ENCODE measurements at regions not wholly inside any gene's neighbourhood (a gene's known extent, or its start where the extent isn't known, plus 50 kb on each side); places are given as distances from the start of the nearest gene placed in this dataset.

GRCh38 chr1:229105822-229106525 is 164.9 kb upstream of the RAB4A start:
- H3K4me3 Mint-ChIP-seq: no peak overlapping the region
- DNase-seq: no peak
- CTCF ChIA-PET: no interaction called here

GRCh38 chr1:229106526-229107125 is 164.3 kb upstream of the RAB4A start:
- POLR2A ChIA-PET: no interaction called here
- no peak overlapping the region for H3K27ac ChIP-seq (ENCODE audit: low read depth, low read length)
- no peaks in the 10 kb centered on the region for H3K9me3 ChIP-seq (ENCODE audit: control insufficient read depth in 2 of 3, low read length in 3 of 3)
- no peaks in the 10 kb centered on the region for H3K27me3 ChIP-seq (ENCODE audit: control insufficient read depth in 2 of 2, insufficient read depth in 2 of 2, low read length in 2 of 2)
- Mint-ChIP-seq H3K4me3 (peak overlapping the region in 3 of 10 donors; percentile 34 to 56 (median 41)), H3K27ac (peak overlapping the region in 1 of 9 donors; percentile 28), H3K4me1 (peaks cover 0 to 12% (median 4%) of the 10 kb centered on the region in 7 donors), H3K9me3 (peaks cover 0 to 3% (median 0%) of the 10 kb centered on the region in 11 donors), H3K27me3 (peaks cover 0 to 18% (median 0%) of the 10 kb centered on the region in 5 donors), H3K36me3 (no peaks in the 10 kb centered on the region)
- CTCF ChIA-PET: no interaction called here
- no peaks in the 10 kb centered on the region for H3K4me1 ChIP-seq (ENCODE audit: control insufficient read depth in 2 of 2, insufficient read depth in 2 of 2, low read length in 2 of 2)
- DNase-seq: no peak
- ATAC-seq: no peak
- H3K4me3 ChIP-seq (ENCODE audit: low read length): no peak overlapping the region
- intact Hi-C loops (cut with micrococcal nuclease): no loop called here
- no peaks in the 10 kb centered on the region for H3K36me3 ChIP-seq (ENCODE audit: control insufficient read depth in 2 of 3, insufficient read depth in 3 of 3, low read length in 3 of 3)

More at GRCh38 chr1:229105822-229106525, 164.9 kb upstream of the RAB4A start:
- peak overlapping the region in 1 of 9 donors; percentile 34 for H3K27ac Mint-ChIP-seq
- H3K36me3 Mint-ChIP-seq: no peaks in the 10 kb centered on the region
- ATAC-seq: no peak
- POLR2A ChIA-PET: no interaction called here
- Histone ChIP-seq H3K9me3 (ENCODE audit: control insufficient read depth in 2 of 3, low read length in 3 of 3) (no peaks in the 10 kb centered on the region), H3K27ac (ENCODE audit: low read depth, low read length) (no peak overlapping the region), H3K27me3 (ENCODE audit: control insufficient read depth in 2 of 2, insufficient read depth in 2 of 2, low read length in 2 of 2) (no peaks in the 10 kb centered on the region), H3K4me3 (ENCODE audit: low read length) (no peak overlapping the region), H3K4me1 (ENCODE audit: control insufficient read depth in 2 of 2, insufficient read depth in 2 of 2, low read length in 2 of 2) (no peaks in the 10 kb centered on the region), H3K36me3 (ENCODE audit: control insufficient read depth in 2 of 3, insufficient read depth in 3 of 3, low read length in 3 of 3) (no peaks in the 10 kb centered on the region)
- peaks cover 0 to 21% (median 0%) of the 10 kb centered on the region in 5 donors for H3K27me3 Mint-ChIP-seq
- peaks cover 0 to 12% (median 4%) of the 10 kb centered on the region in 7 donors for H3K4me1 Mint-ChIP-seq
- intact Hi-C loops (cut with micrococcal nuclease): no loop called here
- peaks cover 0 to 3% (median 0%) of the 10 kb centered on the region in 11 donors for H3K9me3 Mint-ChIP-seq

GRCh38 chr1:229107304-229107815 is 163.6 kb upstream of the RAB4A start:
- no peaks in the 10 kb centered on the region for H3K4me1 ChIP-seq (ENCODE audit: control insufficient read depth in 2 of 2, insufficient read depth in 2 of 2, low read length in 2 of 2)
- Mint-ChIP-seq H3K36me3 (no peaks in the 10 kb centered on the region), H3K4me3 (no peak overlapping the region), H3K9me3 (peaks cover 0 to 3% (median 0%) of the 10 kb centered on the region in 11 donors), H3K4me1 (peaks cover 0 to 12% (median 4%) of the 10 kb centered on the region in 7 donors), H3K27me3 (peaks cover 0 to 15% (median 0%) of the 10 kb centered on the region in 5 donors), H3K27ac (no peak overlapping the region)
- DNase-seq (no peak), ATAC-seq (no peak)
- H3K36me3 ChIP-seq (ENCODE audit: control insufficient read depth in 2 of 3, insufficient read depth in 3 of 3, low read length in 3 of 3): no peaks in the 10 kb centered on the region
- intact Hi-C loops (cut with micrococcal nuclease): no loop called here
- no peaks in the 10 kb centered on the region for H3K9me3 ChIP-seq (ENCODE audit: control insufficient read depth in 2 of 3, low read length in 3 of 3)
- ChIA-PET CTCF (no interaction called here), POLR2A (no interaction called here)
- H3K4me3 ChIP-seq (ENCODE audit: low read length): no peak overlapping the region
- no peaks in the 10 kb centered on the region for H3K27me3 ChIP-seq (ENCODE audit: control insufficient read depth in 2 of 2, insufficient read depth in 2 of 2, low read length in 2 of 2)
- no peak overlapping the region for H3K27ac ChIP-seq (ENCODE audit: low read depth, low read length)

GRCh38 chr1:229107972-229108371 is 162.9 kb upstream of the RAB4A start:
- intact Hi-C loops (cut with micrococcal nuclease): no loop called here
- no peaks in the 10 kb centered on the region for H3K4me1 ChIP-seq (ENCODE audit: control insufficient read depth in 2 of 2, insufficient read depth in 2 of 2, low read length in 2 of 2)
- peaks cover 0 to 12% (median 6%) of the 10 kb centered on the region in 7 donors for H3K4me1 Mint-ChIP-seq
- H3K27ac ChIP-seq (ENCODE audit: low read depth, low read length): no peak overlapping the region
- H3K27me3 Mint-ChIP-seq: peaks cover 0 to 12% (median 0%) of the 10 kb centered on the region in 5 donors
- peak overlapping the region in 1 of 9 donors; percentile 93 for H3K27ac Mint-ChIP-seq
- no peak overlapping the region for H3K4me3 ChIP-seq (ENCODE audit: low read length)
- H3K9me3 ChIP-seq (ENCODE audit: control insufficient read depth in 2 of 3, low read length in 3 of 3): no peaks in the 10 kb centered on the region
- ATAC-seq (no peak), DNase-seq (no peak)
- ChIA-PET CTCF (no interaction called here), POLR2A (no interaction called here)
- no peak overlapping the region for H3K4me3 Mint-ChIP-seq
- no peaks in the 10 kb centered on the region for H3K36me3 Mint-ChIP-seq
- H3K9me3 Mint-ChIP-seq: peaks cover 0 to 3% (median 0%) of the 10 kb centered on the region in 11 donors
- no peaks in the 10 kb centered on the region for H3K36me3 ChIP-seq (ENCODE audit: control insufficient read depth in 2 of 3, insufficient read depth in 3 of 3, low read length in 3 of 3)
- no peaks in the 10 kb centered on the region for H3K27me3 ChIP-seq (ENCODE audit: control insufficient read depth in 2 of 2, insufficient read depth in 2 of 2, low read length in 2 of 2)

- CTCF ChIA-PET: no interaction called here
- Mint-ChIP-seq H3K9me3 (peaks cover 0 to 3% (median 0%) of the 10 kb centered on the region in 11 donors), H3K36me3 (no peaks in the 10 kb centered on the region)
These were observed 162.2 kb upstream of the RAB4A start for GRCh38 chr1:229108598-229109201.

GRCh38 chr1:229109320-229109761 is 161.6 kb upstream of the RAB4A start:
- H3K9me3 ChIP-seq (ENCODE audit: control insufficient read depth in 2 of 3, low read length in 3 of 3): no peaks in the 10 kb centered on the region
- peaks cover 0 to 3% of the 10 kb centered on the region in 2 donors for H3K4me1 ChIP-seq (ENCODE audit: control insufficient read depth in 2 of 2, insufficient read depth in 2 of 2, low read length in 2 of 2)
- Mint-ChIP-seq H3K4me1 (peaks cover 4 to 19% (median 10%) of the 10 kb centered on the region in 7 donors), H3K9me3 (peaks cover 0 to 3% (median 0%) of the 10 kb centered on the region in 11 donors), H3K27ac (no peak overlapping the region), H3K4me3 (no peak overlapping the region), H3K36me3 (peaks cover 0 to 5% (median 0%) of the 10 kb centered on the region in 5 donors), H3K27me3 (peaks cover 0 to 12% (median 0%) of the 10 kb centered on the region in 5 donors)
- no peak overlapping the region for H3K27ac ChIP-seq (ENCODE audit: low read depth, low read length)
- DNase-seq: no peak
- POLR2A ChIA-PET: no interaction called here
- intact Hi-C loops (cut with micrococcal nuclease): no loop called here
- ATAC-seq: no peak
- H3K27me3 ChIP-seq (ENCODE audit: control insufficient read depth in 2 of 2, insufficient read depth in 2 of 2, low read length in 2 of 2): no peaks in the 10 kb centered on the region
- no peaks in the 10 kb centered on the region for H3K36me3 ChIP-seq (ENCODE audit: control insufficient read depth in 2 of 3, insufficient read depth in 3 of 3, low read length in 3 of 3)
- CTCF ChIA-PET: no interaction called here
- H3K4me3 ChIP-seq (ENCODE audit: low read length): no peak overlapping the region

More at GRCh38 chr1:229108598-229109201, 162.2 kb upstream of the RAB4A start:
- Histone ChIP-seq H3K27me3 (ENCODE audit: control insufficient read depth in 2 of 2, insufficient read depth in 2 of 2, low read length in 2 of 2) (no peaks in the 10 kb centered on the region), H3K9me3 (ENCODE audit: control insufficient read depth in 2 of 3, low read length in 3 of 3) (no peaks in the 10 kb centered on the region), H3K4me1 (ENCODE audit: control insufficient read depth in 2 of 2, insufficient read depth in 2 of 2, low read length in 2 of 2) (no peaks in the 10 kb centered on the region), H3K36me3 (ENCODE audit: control insufficient read depth in 2 of 3, insufficient read depth in 3 of 3, low read length in 3 of 3) (no peaks in the 10 kb centered on the region), H3K4me3 (ENCODE audit: low read length) (no peak overlapping the region), H3K27ac (ENCODE audit: low read depth, low read length) (no peak overlapping the region)
- no peak for DNase-seq
- H3K27ac Mint-ChIP-seq: peak overlapping the region in 1 of 9 donors; percentile 8
- peaks cover 0 to 12% (median 0%) of the 10 kb centered on the region in 5 donors for H3K27me3 Mint-ChIP-seq
- intact Hi-C loops (cut with micrococcal nuclease): no loop called here
- peaks cover 0 to 12% (median 6%) of the 10 kb centered on the region in 7 donors for H3K4me1 Mint-ChIP-seq
- H3K4me3 Mint-ChIP-seq: no peak overlapping the region
- POLR2A ChIA-PET: no interaction called here
- ATAC-seq: no peak

Data from naive thymus-derived CD4-positive, alpha-beta T cell (primary cell).